Ovary (tissue), 3 donors: ENCODE measurements at regions not wholly inside any gene's neighbourhood (a gene's known extent, or its start where the extent isn't known, plus 50 kb on each side); places are given as distances from the start of the nearest gene placed in this dataset.

Experiments
- POLR2A ChIP-seq: fragments of 450-650 bp; IDR thresholded peaks from one replicate; pipeline ENCODE4 v1.6.1; 2017; ENCODE audit warnings: antibody characterized with exemption, mild to moderate bottlenecking, moderate library complexity
- TF ChIP-seq, protein P1 (sequence below), 3 donors: fragments of 450-650 bp in 2 of 3; fragments of 200-600 bp in 1 of 3; IDR thresholded peaks; one replicate each; pipeline versions ENCODE4 v1.5.1 to v1.8.0; 2016 to 2022; ENCODE audit warnings: antibody characterized with exemption in 3 of 3, mild to moderate bottlenecking in 1 of 3
- donor health status: DM: no; HTN: no; CAD: no.

DNA sequence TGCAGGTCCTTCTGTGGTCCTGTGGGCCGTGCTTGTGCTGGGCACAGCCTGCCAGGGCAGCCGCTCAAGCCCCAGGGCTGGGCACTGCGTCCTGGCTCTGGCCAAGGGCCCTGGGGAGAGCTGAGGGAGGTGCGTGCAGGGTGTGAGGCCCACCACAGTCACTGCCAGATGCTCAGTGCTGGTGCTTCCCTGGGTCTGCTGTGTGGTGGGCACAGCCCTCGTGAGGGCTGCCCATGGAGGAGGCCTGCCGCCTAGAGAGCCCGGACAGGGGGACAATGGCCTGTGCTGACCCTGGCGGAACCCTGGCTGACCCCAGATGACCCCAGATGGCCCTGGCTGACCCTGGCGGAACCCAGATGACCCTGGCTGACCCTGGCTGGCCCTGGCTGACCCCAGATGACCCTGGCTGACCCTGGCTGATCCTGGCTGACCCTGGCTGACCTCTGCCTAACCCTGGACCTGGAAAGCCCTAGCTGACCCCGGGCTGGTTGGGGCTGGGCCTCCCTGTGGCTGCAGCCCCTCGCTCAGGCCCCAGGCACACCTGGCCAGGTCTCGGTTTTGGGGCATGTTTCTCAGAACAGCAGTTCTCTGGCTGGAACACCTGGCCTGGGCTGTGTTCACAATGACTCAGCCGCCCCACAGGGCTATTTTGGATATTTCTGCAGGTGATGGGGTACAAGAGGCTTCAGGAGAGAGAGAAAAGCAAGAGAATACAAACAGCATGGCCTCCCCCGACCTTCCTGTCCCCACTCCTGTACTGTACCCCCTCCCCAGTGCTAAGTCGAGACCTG, 55.4 kb downstream of the TMEM121 start:
- TF ChIP-seq, protein P1, sequence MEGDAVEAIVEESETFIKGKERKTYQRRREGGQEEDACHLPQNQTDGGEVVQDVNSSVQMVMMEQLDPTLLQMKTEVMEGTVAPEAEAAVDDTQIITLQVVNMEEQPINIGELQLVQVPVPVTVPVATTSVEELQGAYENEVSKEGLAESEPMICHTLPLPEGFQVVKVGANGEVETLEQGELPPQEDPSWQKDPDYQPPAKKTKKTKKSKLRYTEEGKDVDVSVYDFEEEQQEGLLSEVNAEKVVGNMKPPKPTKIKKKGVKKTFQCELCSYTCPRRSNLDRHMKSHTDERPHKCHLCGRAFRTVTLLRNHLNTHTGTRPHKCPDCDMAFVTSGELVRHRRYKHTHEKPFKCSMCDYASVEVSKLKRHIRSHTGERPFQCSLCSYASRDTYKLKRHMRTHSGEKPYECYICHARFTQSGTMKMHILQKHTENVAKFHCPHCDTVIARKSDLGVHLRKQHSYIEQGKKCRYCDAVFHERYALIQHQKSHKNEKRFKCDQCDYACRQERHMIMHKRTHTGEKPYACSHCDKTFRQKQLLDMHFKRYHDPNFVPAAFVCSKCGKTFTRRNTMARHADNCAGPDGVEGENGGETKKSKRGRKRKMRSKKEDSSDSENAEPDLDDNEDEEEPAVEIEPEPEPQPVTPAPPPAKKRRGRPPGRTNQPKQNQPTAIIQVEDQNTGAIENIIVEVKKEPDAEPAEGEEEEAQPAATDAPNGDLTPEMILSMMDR (IDR thresholded peaks at IDR 0.05): no peak
- TF ChIP-seq POLR2A: no peak
